NOMO-1 (cell line): ENCODE measurements at regions not wholly inside any gene's neighbourhood (a gene's known extent, or its start where the extent isn't known, plus 50 kb on each side); places are given as distances from the start of the nearest gene placed in this dataset.
A peak's percentile ranks its signal among the peaks of the same experiment; 100 is the strongest.

Experiments used
- DNase-seq, 2 experiments: peaks; one replicate each; lab custom pipeline; 2025; ENCODE audit not compliant: unreplicated experiment in 2 of 2; lab: John Stamatoyannopoulos, UW

DNA sequence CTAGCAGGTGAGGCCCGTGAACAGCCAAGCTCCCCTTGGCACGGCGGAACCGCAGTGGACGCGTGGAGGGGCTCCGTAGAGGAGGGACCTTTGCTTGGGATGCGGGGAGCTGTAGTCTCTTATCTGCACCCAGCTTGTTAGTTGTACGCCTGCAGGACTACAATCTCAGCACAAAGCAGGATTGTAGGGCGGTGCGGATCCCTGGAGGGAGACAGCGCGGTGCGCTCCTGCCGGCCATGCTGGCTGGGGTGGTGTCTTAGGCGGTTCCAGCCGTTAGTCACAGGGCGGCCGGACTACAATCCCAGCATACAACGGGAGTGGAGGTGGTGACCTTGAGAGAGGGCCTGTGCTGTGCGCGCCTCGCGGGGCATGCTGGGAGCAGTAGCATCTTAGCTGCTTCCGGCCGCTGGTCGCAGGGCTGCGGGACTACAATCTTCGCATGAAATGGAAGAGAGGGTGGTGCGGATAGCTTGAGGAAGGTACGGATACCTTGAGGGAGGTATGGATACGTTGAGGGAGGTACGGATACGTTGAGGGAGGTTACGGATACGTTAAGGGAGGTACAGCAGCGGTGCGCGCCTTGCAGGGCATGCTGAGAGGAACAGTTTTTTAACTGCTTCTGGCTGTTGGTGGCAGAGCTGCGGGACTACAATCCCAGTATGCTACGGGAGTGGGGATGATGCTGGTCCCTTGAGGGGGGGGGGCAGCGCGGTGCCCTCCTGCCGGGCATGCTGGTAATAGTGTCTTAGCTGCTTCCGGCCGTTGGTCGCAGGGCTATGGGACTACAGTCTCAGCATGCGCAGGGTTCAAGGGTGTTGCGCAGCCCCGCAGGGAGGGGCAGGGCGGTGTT lies 1419.1 kb downstream of the UQCRFS1 start:
- DNase-seq, result peak; percentile 89 to 92

GRCh38 chr19:27793128-27793643 lies 1419.8 kb downstream of the UQCRFS1 start:
- peak; percentile 90 to 92 for DNase-seq

DNA sequence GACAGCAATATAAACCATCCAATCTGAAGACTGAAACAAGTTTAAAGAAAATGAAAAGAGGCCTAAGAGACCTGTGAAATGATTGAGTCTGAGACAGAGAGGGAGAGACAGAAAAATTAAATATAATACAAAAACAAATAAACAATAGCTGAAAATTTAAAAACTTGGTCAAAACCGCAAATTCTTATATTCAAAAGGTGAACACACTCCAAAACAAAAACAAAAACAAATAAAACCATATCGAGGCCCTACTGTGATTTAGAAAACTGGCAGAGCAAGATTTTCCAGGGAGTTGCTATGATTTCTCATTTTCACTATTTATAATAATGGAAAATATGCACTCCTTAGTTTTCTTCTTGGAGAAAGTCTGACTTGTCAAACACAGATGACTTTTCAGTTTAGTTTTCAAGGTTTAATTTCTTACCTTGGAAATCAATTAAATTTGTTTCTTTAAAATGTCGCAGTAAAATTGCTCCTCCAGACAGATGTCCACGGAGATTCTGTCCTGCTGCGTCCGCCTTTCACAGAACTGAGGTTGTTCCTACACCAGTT lies 1420.3 kb downstream of the UQCRFS1 start:
- DNase-seq, result no peak

DNA sequence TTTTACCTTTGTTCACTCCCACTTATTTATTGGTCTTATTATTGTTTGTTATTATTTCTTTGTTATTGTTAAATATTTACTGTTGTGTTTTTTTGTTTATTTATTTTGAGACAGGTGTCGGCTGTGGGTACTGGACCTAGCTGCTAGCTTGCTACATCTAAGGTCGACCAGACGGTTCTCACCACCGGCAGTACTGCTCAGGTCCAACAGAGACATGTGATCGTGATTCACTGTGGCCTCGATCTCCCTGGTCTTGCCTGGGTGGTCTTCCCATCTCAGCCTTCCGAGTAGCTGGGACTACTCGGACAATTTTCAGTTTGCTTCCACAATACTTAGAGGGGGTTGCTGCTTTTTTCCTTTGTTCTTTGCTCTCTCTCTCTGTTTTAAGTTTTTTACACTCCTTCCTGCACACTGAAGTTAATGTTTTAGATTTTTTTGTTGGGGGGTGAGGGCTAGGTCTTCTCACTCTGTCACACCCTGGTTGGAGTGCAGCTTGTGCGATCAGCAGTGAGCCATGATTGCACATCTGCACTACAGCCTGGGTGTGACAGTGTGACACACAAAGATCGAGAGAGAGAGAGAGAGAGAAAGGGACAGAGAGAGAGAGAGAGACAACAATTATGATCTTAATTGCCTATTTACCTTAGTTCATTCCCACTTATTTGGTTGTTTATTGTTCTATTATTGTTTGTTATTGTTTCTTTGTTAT lies 1432.4 kb downstream of the UQCRFS1 start:
- peak; percentile 28 to 45 for DNase-seq

GRCh38 chr19:27779954-27780353 lies 1433.0 kb downstream of the UQCRFS1 start:
- DNase-seq, result peak; percentile 78 to 81

- DNase-seq, result no peak
These were observed 1435.2 kb downstream of the UQCRFS1 start for GRCh38 chr19:27777726-27778125.

DNA sequence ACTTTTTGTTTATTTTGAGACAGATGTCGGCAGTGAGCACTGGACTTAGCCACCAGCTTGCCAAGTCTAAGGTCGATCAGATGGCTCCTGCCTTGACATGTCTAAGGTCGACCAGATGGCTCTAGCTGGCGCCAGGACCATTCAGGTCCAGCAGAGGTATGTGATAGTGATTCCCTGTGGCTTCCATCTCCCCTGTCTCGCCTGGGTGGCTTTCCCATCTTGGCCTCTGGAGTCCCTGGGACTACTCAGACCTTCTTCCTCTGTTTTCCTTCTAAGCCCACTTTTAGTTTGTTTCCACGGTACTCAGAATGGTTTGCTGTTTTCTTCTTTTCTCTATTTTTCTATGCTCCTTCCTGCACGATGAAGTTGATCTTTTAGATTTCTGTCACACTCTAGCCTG lies 1435.7 kb downstream of the UQCRFS1 start:
- no peak for DNase-seq

- no peak for DNase-seq
These were observed 1436.4 kb downstream of the UQCRFS1 start for GRCh38 chr19:27776524-27776923.

GRCh38 chr19:27776020-27776419 lies 1436.9 kb downstream of the UQCRFS1 start:
- peak; percentile 11 to 49 for DNase-seq

DNA sequence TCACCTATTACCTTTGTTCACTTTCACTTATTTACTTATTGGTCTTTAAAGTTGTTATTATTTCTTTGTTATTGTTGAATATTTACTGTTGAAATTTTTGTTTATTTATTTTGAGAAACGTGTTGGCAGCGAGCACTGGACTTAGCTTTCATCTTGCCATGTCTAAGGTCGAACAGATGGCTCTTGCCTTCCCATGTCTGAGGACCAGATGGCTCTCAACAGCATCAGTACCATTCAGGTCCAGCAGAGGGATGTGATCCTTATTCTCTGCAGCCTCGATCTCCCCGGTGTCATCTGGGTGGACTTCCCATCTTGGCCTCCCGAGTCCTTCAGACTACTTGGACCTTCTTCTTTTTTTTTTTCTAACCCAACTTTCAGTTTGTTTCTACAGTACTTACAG lies 1437.6 kb downstream of the UQCRFS1 start:
- no peak for DNase-seq

- peak in 1 of 2 experiments; percentile 30 for DNase-seq
These were observed 1438.1 kb downstream of the UQCRFS1 start for GRCh38 chr19:27774827-27775226.

- no peak for DNase-seq
These were observed 1438.6 kb downstream of the UQCRFS1 start for GRCh38 chr19:27774337-27774736.

DNA sequence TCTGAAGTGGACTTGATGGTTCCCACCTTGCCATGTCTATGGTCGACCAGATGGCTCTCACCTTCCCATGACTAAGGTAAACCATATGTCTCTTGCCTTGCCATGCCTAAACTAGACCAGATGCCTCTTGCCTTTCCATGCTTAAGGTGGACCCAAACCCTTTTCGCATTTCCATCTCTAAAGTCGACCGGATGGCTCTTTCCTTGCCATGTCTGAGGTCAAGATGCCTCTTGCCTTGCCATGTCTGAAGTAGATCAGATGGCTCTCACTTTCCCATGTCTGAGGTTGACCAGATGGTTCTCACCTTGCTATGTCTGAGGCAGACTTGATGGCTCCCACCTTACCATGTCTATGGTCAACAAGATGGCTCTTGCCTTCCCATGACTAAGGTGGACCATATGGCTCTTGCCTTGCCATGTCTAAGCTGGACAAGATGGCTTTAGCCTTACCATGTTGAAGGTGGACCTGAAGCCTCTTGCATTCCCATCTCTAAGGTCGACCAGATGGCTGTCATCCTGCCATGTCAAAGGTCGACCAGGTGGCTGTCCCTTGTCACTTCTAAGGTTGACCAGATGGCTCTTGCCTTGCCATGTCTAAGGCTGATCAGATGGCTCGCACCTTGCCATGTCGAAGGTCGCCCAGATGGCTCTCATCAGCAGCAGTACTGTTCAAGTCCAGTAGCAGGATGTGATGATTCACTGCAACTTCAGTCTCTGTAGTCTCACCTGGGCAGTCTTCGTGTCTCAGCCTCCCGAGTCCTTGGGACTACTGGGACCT lies 1439.4 kb downstream of the UQCRFS1 start:
- DNase-seq, result no peak

- DNase-seq, result no peak
These were observed 1440.9 kb downstream of the UQCRFS1 start for GRCh38 chr19:27772059-27772458.

DNA sequence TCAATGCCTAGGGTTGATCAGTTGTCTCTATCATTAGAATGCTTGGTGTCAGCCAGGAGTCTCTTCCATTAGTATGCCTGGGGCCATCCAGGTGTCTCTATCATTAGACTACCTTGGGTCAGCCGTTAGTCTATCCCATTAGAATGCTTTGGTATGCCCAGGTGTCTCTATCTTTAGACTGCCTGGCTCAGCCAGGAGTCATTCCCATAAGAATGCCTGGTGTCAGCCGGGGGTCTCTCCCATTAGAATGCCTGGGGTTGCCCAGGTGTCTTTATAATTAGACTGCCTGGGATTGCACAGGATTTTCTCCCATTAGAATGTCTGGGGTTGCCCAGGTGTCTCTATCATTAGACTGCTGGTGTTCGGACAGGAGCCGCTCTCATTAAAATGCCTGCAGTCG lies 1442.9 kb downstream of the UQCRFS1 start:
- DNase-seq, result no peak

- no peak for DNase-seq
These were observed 1445.7 kb downstream of the UQCRFS1 start for GRCh38 chr19:27767234-27767633.

DNA sequence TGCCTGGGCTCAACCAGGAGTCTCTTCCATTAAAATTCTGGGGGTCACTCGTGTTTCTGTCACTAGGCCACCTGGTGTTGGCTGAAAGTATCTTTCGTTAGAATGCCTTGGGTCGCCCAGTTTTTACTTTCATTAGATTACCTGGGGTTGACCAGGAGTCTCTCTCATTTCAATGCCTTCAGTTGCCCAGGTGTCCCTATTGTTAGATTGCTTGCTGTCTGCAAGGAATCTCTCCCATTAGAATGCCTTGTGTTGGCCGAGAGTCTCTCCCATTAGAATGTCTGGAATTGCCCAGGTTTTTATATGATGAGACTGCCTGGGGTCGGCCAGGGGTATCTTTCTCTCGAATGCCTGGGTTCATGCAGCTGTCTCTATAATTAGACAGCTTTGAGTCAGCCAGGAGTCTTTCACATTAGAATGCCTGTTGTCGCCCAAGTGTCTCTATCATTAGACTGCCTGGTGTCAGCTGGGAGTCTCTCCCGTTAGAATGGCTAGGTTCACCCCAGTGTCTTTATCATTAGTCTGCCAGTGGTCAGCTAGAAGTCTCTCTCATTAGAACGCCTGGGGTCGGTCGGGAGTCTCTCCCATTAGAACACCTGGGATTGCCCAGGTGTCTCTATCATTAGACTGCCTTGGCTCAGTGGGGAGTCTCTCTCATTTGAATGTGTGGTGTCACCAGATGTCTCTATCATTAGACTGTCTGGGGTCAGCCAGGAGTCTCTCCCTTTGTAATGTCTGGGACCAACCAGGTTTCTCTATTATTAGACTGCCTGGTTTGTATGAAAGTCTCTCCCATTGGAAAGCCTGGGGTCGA lies 1446.8 kb downstream of the UQCRFS1 start:
- DNase-seq, result no peak

- no peak for DNase-seq
These were observed 1447.6 kb downstream of the UQCRFS1 start for GRCh38 chr19:27765397-27765796.

- DNase-seq, result no peak
These were observed 1448.7 kb downstream of the UQCRFS1 start for GRCh38 chr19:27764186-27764804.
